Activated CD4-positive, alpha-beta memory T cell treated with anti-CD3 and anti-CD28 coated beads for 36 hours (primary cell): ENCODE measurements at regions not wholly inside any gene's neighbourhood (a gene's known extent, or its start where the extent isn't known, plus 50 kb on each side); places are given as distances from the start of the nearest gene placed in this dataset.

Source experiments
- CTCF ChIA-PET: fragments of 350-600 bp; sonication (Branson Sonifier 250); formaldehyde crosslinking; loops from one replicate; lab custom pipeline; 2021; ENCODE audit warnings: antibody characterized with exemption, inconsistent platforms; lab: Charles Lee
- POLR2A ChIA-PET: fragments of 350-600 bp; sonication (Branson Sonifier 250); formaldehyde crosslinking; loops from one replicate; lab custom pipeline; 2021; ENCODE audit warnings: antibody characterized with exemption; lab: Charles Lee
- DNase-seq: peaks from one replicate; pipeline ENCODE4 v3.0.0-alpha.2; 2020
- H3K27ac Mint-ChIP-seq: one replicate; pipeline ENCODE4 v1.8.0; 2021; ENCODE audit warnings: mixed read lengths
- H3K27me3 Mint-ChIP-seq: one replicate; pipeline ENCODE4 v1.8.0; 2021; ENCODE audit warnings: mixed read lengths
- H3K36me3 Mint-ChIP-seq: one replicate; pipeline ENCODE4 v1.8.0; 2021; ENCODE audit warnings: mixed read lengths
- H3K4me1 Mint-ChIP-seq: one replicate; pipeline ENCODE4 v1.8.0; 2021; ENCODE audit warnings: low read depth, mixed read lengths
- H3K4me3 Mint-ChIP-seq: one replicate; pipeline ENCODE4 v1.8.0; 2021; ENCODE audit warnings: mild to moderate bottlenecking, mixed read lengths
- H3K9me3 Mint-ChIP-seq: one replicate; pipeline ENCODE4 v1.8.0; 2021; ENCODE audit warnings: mixed read lengths
- intact Hi-C: fragments of 100-400 bp; cut with micrococcal nuclease; formaldehyde crosslinking; loops from one replicate; pipeline ENCODE4 v1.15.1; 2023

- H3K27me3 Mint-ChIP-seq, result no peaks in the 10 kb centered on the region
- H3K36me3 Mint-ChIP-seq, result no peaks in the 10 kb centered on the region
- ChIA-PET CTCF (no interaction called here), POLR2A (no interaction called here)
- no peak overlapping the region for H3K27ac Mint-ChIP-seq
- H3K4me1 Mint-ChIP-seq, result no peaks in the 10 kb centered on the region
- intact Hi-C loops, result no loop called here
- DNase-seq, result no peak
- peaks cover 6% of the 10 kb centered on the region for H3K9me3 Mint-ChIP-seq
- no peak overlapping the region for H3K4me3 Mint-ChIP-seq
These were observed 202.8 kb upstream of the MRPS30 start for GRCh38 chr5:44605926-44606325.

GRCh38 chr5:44603496-44604272 lies 205.1 kb upstream of the MRPS30 start:
- peaks cover 9% of the 10 kb centered on the region for H3K9me3 Mint-ChIP-seq
- peak; percentile 8 for DNase-seq
- no peak overlapping the region for H3K27ac Mint-ChIP-seq
- no peak overlapping the region for H3K4me3 Mint-ChIP-seq
- POLR2A ChIA-PET, result no interaction called here
- no peaks in the 10 kb centered on the region for H3K27me3 Mint-ChIP-seq
- no peaks in the 10 kb centered on the region for H3K4me1 Mint-ChIP-seq
- intact Hi-C loops, result no loop called here
- CTCF ChIA-PET, result no interaction called here
- no peaks in the 10 kb centered on the region for H3K36me3 Mint-ChIP-seq

GRCh38 chr5:44574678-44575077 lies 185.5 kb upstream of the FGF10 start:
- Mint-ChIP-seq H3K4me3 (no peak overlapping the region), H3K36me3 (no peaks in the 10 kb centered on the region), H3K27ac (no peak overlapping the region), H3K9me3 (peaks cover 2% of the 10 kb centered on the region), H3K4me1 (no peaks in the 10 kb centered on the region), H3K27me3 (no peaks in the 10 kb centered on the region)
- ChIA-PET POLR2A (no interaction called here), CTCF (no interaction called here)
- intact Hi-C loops, result no loop called here
- DNase-seq, result no peak

GRCh38 chr5:44568519-44568918 lies 179.3 kb upstream of the FGF10 start:
- intact Hi-C loops, result no loop called here
- POLR2A ChIA-PET, result no interaction called here
- Mint-ChIP-seq H3K9me3 (no peaks in the 10 kb centered on the region), H3K27ac (no peak overlapping the region), H3K4me1 (no peaks in the 10 kb centered on the region), H3K4me3 (no peak overlapping the region), H3K27me3 (no peaks in the 10 kb centered on the region), H3K36me3 (no peaks in the 10 kb centered on the region)
- CTCF ChIA-PET, result no interaction called here
- no peak for DNase-seq

GRCh38 chr5:44565902-44566301 lies 176.7 kb upstream of the FGF10 start:
- ChIA-PET CTCF (no interaction called here), POLR2A (no interaction called here)
- no peaks in the 10 kb centered on the region for H3K27me3 Mint-ChIP-seq
- no peak overlapping the region for H3K4me3 Mint-ChIP-seq
- no peaks in the 10 kb centered on the region for H3K4me1 Mint-ChIP-seq
- DNase-seq, result no peak
- intact Hi-C loops, result no loop called here
- no peak overlapping the region for H3K27ac Mint-ChIP-seq
- H3K36me3 Mint-ChIP-seq, result no peaks in the 10 kb centered on the region
- peaks cover 2% of the 10 kb centered on the region for H3K9me3 Mint-ChIP-seq

GRCh38 chr5:44565360-44565759 lies 176.1 kb upstream of the FGF10 start:
- POLR2A ChIA-PET, result no interaction called here
- intact Hi-C loops, result no loop called here
- no peak for DNase-seq
- Mint-ChIP-seq H3K27ac (no peak overlapping the region), H3K27me3 (no peaks in the 10 kb centered on the region), H3K4me1 (no peaks in the 10 kb centered on the region), H3K4me3 (no peak overlapping the region), H3K36me3 (no peaks in the 10 kb centered on the region), H3K9me3 (peaks cover 2% of the 10 kb centered on the region)
- CTCF ChIA-PET, result no interaction called here

GRCh38 chr5:44546286-44546685 lies 157.1 kb upstream of the FGF10 start:
- ChIA-PET POLR2A (no interaction called here), CTCF (no interaction called here)
- intact Hi-C loops, result no loop called here
- Mint-ChIP-seq H3K27me3 (no peaks in the 10 kb centered on the region), H3K36me3 (no peaks in the 10 kb centered on the region), H3K4me1 (no peaks in the 10 kb centered on the region), H3K4me3 (no peak overlapping the region), H3K27ac (no peak overlapping the region), H3K9me3 (peaks cover 2% of the 10 kb centered on the region)
- no peak for DNase-seq

- peaks cover 2% of the 10 kb centered on the region for H3K9me3 Mint-ChIP-seq
- CTCF ChIA-PET, result no interaction called here
- no peaks in the 10 kb centered on the region for H3K36me3 Mint-ChIP-seq
- H3K4me1 Mint-ChIP-seq, result no peaks in the 10 kb centered on the region
- POLR2A ChIA-PET, result no interaction called here
- H3K27ac Mint-ChIP-seq, result no peak overlapping the region
- no peak for DNase-seq
- no peak overlapping the region for H3K4me3 Mint-ChIP-seq
- intact Hi-C loops, result no loop called here
- no peaks in the 10 kb centered on the region for H3K27me3 Mint-ChIP-seq
These were observed 154.3 kb upstream of the FGF10 start for GRCh38 chr5:44543511-44543910.

- Mint-ChIP-seq H3K9me3 (peaks cover 2% of the 10 kb centered on the region), H3K4me3 (no peak overlapping the region), H3K36me3 (no peaks in the 10 kb centered on the region), H3K4me1 (no peaks in the 10 kb centered on the region), H3K27ac (no peak overlapping the region), H3K27me3 (no peaks in the 10 kb centered on the region)
- ChIA-PET CTCF (no interaction called here), POLR2A (no interaction called here)
- intact Hi-C loops, result no loop called here
- no peak for DNase-seq
These were observed 153.2 kb upstream of the FGF10 start for GRCh38 chr5:44542470-44542869.

- H3K4me3 Mint-ChIP-seq, result no peak overlapping the region
- no peak overlapping the region for H3K27ac Mint-ChIP-seq
- no peaks in the 10 kb centered on the region for H3K4me1 Mint-ChIP-seq
- no peaks in the 10 kb centered on the region for H3K36me3 Mint-ChIP-seq
- DNase-seq, result no peak
- intact Hi-C loops, result no loop called here
- no peaks in the 10 kb centered on the region for H3K27me3 Mint-ChIP-seq
- CTCF ChIA-PET, result no interaction called here
- peaks cover 2% of the 10 kb centered on the region for H3K9me3 Mint-ChIP-seq
- POLR2A ChIA-PET, result no interaction called here
These were observed 150.3 kb upstream of the FGF10 start for GRCh38 chr5:44539602-44539919.

- no peaks in the 10 kb centered on the region for H3K27me3 Mint-ChIP-seq
- H3K36me3 Mint-ChIP-seq, result no peaks in the 10 kb centered on the region
- CTCF ChIA-PET, result no interaction called here
- no peak overlapping the region for H3K4me3 Mint-ChIP-seq
- no peaks in the 10 kb centered on the region for H3K4me1 Mint-ChIP-seq
- no peak overlapping the region for H3K27ac Mint-ChIP-seq
- intact Hi-C loops, result no loop called here
- DNase-seq, result no peak
- POLR2A ChIA-PET, result no interaction called here
- peaks cover 2% of the 10 kb centered on the region for H3K9me3 Mint-ChIP-seq
These were observed 149.8 kb upstream of the FGF10 start for GRCh38 chr5:44538797-44539601.

GRCh38 chr5:44536650-44537260 lies 147.5 kb upstream of the FGF10 start:
- no peaks in the 10 kb centered on the region for H3K27me3 Mint-ChIP-seq
- intact Hi-C loops, result loop anchor here (1.0 kb wide), 1 partner anchor 238 kb away; no protein-coding TSS in a partner anchor

More at GRCh38 chr5:44536650-44537260, 147.5 kb upstream of the FGF10 start:
- H3K27ac Mint-ChIP-seq, result no peak overlapping the region
- no peaks in the 10 kb centered on the region for H3K4me1 Mint-ChIP-seq
- no peaks in the 10 kb centered on the region for H3K36me3 Mint-ChIP-seq
- ChIA-PET POLR2A (no interaction called here), CTCF (no interaction called here)
- H3K4me3 Mint-ChIP-seq, result no peak overlapping the region
- H3K9me3 Mint-ChIP-seq, result peaks cover under 1% of the 10 kb centered on the region
- DNase-seq, result no peak
